Ascending aorta (tissue), 2 donors: ENCODE measurements at regions not wholly inside any gene's neighbourhood (a gene's known extent, or its start where the extent isn't known, plus 50 kb on each side); places are given as distances from the start of the nearest gene placed in this dataset.

Experiments used
- DNase-seq, 2 donors: peaks; one replicate each; pipeline ENCODE4 v3.0.0-alpha.2; 2019; ENCODE audit warnings: low spot score in 2 of 2
- H3K27ac ChIP-seq, 2 donors: fragments of 200-600 bp; sonication (generic); one replicate each; pipeline ENCODE4 v1.5.1; 2016 to 2017; ENCODE audit warnings: mild to moderate bottlenecking in 1 of 2
- H3K27me3 ChIP-seq: fragments of 200-600 bp; sonication (generic); one replicate; pipeline ENCODE4 v1.5.1; 2017
- H3K36me3 ChIP-seq, 2 donors: fragments of 200-600 bp; sonication (generic); one replicate each; pipeline ENCODE4 v1.5.1; 2016
- H3K4me1 ChIP-seq, 2 donors: fragments of 200-600 bp; sonication (generic); one replicate each; pipeline ENCODE4 v1.5.1; 2016 to 2017; ENCODE audit warnings: mild to moderate bottlenecking in 1 of 2
- H3K4me3 ChIP-seq, 2 donors: fragments of 200-600 bp; sonication (generic); one replicate each; pipeline ENCODE4 v1.5.1; 2016 to 2017; ENCODE audit warnings: mild to moderate bottlenecking in 1 of 2
- H3K9me3 ChIP-seq, 2 donors: fragments of 200-600 bp; sonication (generic); one replicate each; pipeline ENCODE4 v1.5.1; 2016
- intact Hi-C: fragments of 100-400 bp; cut with DNase I; formaldehyde crosslinking; loops from one replicate; pipeline ENCODE4 v1.15.1; 2023
- TF ChIP-seq, protein P1 (sequence below), 3 experiments: fragments of 200-600 bp in 2 of 3; fragments of 450-650 bp in 1 of 3; sonication (generic) in 2 of 3; IDR thresholded peaks; one replicate each; pipeline ENCODE4 v1.5.1; 2016 to 2019; ENCODE audit warnings: antibody characterized with exemption in 3 of 3, mild to moderate bottlenecking in 1 of 3, moderate library complexity in 1 of 3

DNA sequence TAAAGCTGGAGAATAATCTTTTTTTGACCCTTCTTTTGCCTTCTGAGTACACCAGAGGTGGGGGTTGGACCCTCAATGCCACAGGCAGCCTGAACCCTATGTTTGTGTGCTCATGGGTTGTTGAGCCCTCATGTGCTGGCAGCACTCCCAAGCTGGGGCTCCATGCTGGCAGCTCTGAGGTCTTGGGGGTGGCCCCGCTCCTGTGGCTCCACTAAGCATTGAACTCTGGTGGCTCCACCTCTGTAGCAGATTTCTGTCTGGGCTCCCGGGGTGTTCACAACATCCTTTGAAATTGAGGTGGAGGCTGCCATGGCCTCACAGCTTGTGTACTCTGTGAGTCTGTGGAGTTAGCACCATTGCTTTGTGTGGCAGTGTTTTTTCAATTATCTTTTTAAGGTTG is 557.4 kb upstream of the SEL1L start:
- H3K9me3 ChIP-seq, result no peaks in the 10 kb centered on the region
- no peaks in the 10 kb centered on the region for H3K36me3 ChIP-seq
- TF ChIP-seq, protein P1, sequence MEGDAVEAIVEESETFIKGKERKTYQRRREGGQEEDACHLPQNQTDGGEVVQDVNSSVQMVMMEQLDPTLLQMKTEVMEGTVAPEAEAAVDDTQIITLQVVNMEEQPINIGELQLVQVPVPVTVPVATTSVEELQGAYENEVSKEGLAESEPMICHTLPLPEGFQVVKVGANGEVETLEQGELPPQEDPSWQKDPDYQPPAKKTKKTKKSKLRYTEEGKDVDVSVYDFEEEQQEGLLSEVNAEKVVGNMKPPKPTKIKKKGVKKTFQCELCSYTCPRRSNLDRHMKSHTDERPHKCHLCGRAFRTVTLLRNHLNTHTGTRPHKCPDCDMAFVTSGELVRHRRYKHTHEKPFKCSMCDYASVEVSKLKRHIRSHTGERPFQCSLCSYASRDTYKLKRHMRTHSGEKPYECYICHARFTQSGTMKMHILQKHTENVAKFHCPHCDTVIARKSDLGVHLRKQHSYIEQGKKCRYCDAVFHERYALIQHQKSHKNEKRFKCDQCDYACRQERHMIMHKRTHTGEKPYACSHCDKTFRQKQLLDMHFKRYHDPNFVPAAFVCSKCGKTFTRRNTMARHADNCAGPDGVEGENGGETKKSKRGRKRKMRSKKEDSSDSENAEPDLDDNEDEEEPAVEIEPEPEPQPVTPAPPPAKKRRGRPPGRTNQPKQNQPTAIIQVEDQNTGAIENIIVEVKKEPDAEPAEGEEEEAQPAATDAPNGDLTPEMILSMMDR (IDR thresholded peaks at IDR 0.05), result no peak
- no peaks in the 10 kb centered on the region for H3K27me3 ChIP-seq
- no peaks in the 10 kb centered on the region for H3K4me1 ChIP-seq
- no peak overlapping the region for H3K4me3 ChIP-seq
- no peak for DNase-seq
- no peak overlapping the region for H3K27ac ChIP-seq
- intact Hi-C loops, result no loop called here

DNA sequence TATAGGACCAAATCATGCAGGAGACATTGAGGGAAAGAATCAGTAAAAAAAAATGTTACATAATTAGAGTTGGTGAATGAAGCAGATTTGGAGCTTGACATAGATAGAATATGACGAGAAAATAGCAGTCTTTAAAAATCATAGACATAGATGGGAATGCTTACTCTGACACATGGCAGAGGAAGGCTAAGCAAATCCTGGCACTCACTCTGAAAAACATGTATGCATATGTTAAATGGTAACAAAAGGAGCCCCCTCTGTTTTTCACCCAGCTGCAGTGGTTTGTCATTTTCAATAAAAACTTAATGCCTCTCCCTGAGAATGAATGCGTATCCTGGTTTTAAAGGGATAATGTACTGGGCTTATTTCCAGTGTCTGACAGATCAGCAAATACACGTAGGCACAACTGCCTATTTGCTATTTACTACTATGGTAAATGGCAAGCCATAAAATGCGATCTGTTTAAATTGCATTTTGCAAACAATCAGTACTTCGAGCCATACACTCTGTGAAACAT is 561.2 kb upstream of the SEL1L start:
- H3K27me3 ChIP-seq, result no peaks in the 10 kb centered on the region
- no peaks in the 10 kb centered on the region for H3K9me3 ChIP-seq
- TF ChIP-seq, protein P1 (IDR thresholded peaks at IDR 0.05), result no peak
- H3K27ac ChIP-seq, result no peak overlapping the region
- no peaks in the 10 kb centered on the region for H3K4me1 ChIP-seq
- no peak for DNase-seq
- H3K36me3 ChIP-seq, result no peaks in the 10 kb centered on the region
- no peak overlapping the region for H3K4me3 ChIP-seq
- intact Hi-C loops, result no loop called here

DNA sequence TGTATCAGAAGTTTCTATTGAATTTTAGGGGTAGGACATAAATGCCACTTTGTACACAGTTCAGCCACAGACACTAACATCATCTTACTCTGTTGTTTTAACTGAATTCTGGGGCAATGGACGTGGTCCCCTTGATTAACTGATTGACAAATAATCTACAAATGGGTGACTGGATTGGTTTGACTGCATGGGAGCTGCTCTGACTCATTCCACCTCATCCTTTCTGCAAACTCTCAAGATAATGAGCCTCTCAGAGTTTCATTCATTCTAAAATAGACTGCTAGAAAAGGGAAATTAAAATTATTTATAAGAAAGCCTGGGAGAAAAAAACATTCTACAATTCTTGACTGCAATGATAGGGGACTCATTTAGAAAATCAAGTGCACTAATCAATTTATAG is 570.4 kb upstream of the SEL1L start:
- H3K9me3 ChIP-seq, result no peaks in the 10 kb centered on the region
- DNase-seq, result no peak
- no peaks in the 10 kb centered on the region for H3K4me1 ChIP-seq
- H3K27me3 ChIP-seq, result no peaks in the 10 kb centered on the region
- H3K4me3 ChIP-seq, result no peak overlapping the region
- TF ChIP-seq, protein P1 (IDR thresholded peaks at IDR 0.05), result no peak
- intact Hi-C loops, result no loop called here
- no peak overlapping the region for H3K27ac ChIP-seq
- no peaks in the 10 kb centered on the region for H3K36me3 ChIP-seq

DNA sequence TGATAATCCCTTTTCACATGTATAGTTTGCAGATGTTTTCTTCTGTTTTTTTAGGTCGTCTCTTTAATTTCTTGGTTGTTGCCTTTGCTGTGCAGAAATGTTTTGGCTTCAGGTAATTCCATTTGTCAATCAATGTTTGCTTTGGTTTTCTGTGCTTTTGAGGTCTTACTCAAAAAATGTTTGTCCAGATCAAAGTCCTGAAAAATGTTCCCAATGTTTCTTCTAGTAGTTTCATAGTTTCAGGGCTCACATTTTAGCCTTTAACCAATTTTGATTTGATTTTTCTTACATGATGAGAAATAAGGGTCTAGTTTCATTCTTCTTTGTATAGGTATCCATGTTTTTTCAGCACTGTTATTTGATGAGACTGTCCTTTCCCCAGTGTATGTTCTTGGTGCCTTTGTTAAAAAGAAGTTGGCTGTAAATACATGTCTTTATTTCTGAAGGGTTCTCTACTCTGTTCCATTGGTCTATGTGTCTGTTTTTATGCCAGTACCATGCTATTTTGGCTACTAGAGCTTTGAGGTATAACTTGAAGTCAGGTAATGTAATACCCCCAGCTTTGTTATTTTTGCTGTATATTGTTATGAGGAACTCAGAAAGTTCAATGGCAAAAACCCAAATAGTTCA is 578.7 kb upstream of the SEL1L start:
- DNase-seq, result no peak
- TF ChIP-seq, protein P1 (IDR thresholded peaks at IDR 0.05), result no peak
- Histone ChIP-seq H3K27me3 (no peaks in the 10 kb centered on the region), H3K36me3 (no peaks in the 10 kb centered on the region), H3K4me1 (no peaks in the 10 kb centered on the region), H3K27ac (no peak overlapping the region), H3K4me3 (no peak overlapping the region), H3K9me3 (peaks cover 2 to 4% of the 10 kb centered on the region in 2 donors)
- intact Hi-C loops, result no loop called here

DNA sequence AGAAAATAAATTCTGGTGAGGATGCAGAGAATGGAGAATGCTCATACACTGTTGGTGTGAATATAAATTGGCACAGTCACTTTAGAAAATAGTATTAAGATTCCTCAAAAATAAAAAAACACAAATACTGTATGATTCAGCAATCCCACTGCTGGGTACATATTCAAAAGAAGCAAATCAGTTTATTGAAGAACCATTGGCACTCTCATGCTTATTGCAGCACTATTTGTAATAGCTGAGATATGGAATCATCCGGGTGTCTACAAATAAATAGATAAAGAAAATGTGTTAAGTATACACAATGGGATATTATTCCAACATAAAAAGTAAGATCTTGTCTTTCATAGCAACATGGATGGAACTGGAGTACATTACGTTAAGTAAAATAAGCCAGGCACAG is 579.4 kb upstream of the SEL1L start:
- no peak for DNase-seq
- Histone ChIP-seq H3K36me3 (no peaks in the 10 kb centered on the region), H3K9me3 (peaks cover 4 to 11% of the 10 kb centered on the region in 2 donors), H3K27ac (no peak overlapping the region), H3K4me1 (no peaks in the 10 kb centered on the region), H3K27me3 (no peaks in the 10 kb centered on the region), H3K4me3 (no peak overlapping the region)
- TF ChIP-seq, protein P1 (IDR thresholded peaks at IDR 0.05), result no peak
- intact Hi-C loops, result no loop called here

DNA sequence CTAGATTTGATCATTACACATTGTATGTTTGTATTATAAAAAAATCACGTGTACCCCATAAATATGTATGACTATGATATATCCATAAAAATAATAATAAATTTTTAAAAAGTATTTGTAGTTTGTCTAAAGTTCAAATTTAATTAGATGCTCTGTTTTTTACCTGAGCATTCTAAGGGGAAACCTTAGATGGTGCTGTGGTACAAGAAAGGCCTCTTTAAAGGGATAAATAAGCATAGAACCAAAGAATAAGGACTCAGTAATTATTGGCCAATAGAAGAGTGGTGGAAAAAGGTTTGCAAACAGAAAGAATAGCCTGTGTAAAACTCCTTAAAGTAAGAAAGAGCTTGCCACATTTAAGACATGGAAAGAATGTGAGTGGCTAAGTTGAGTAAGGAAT is 580.1 kb upstream of the SEL1L start:
- DNase-seq, result no peak
- Histone ChIP-seq H3K9me3 (peaks cover 4 to 13% of the 10 kb centered on the region in 2 donors), H3K4me3 (no peak overlapping the region), H3K4me1 (no peaks in the 10 kb centered on the region), H3K36me3 (no peaks in the 10 kb centered on the region), H3K27ac (no peak overlapping the region), H3K27me3 (no peaks in the 10 kb centered on the region)
- TF ChIP-seq, protein P1 (IDR thresholded peaks at IDR 0.05), result peak in 1 of 3 experiments; percentile 19
- intact Hi-C loops, result no loop called here
